Fibroblast of gingiva (primary cell): ENCODE measurements at regions not wholly inside any gene's neighbourhood (a gene's known extent, or its start where the extent isn't known, plus 50 kb on each side); places are given as distances from the start of the nearest gene placed in this dataset.
A peak's percentile ranks its signal among the peaks of the same experiment; 100 is the strongest.
"Not testable (repeated sequence)": the region's sequence is repeated elsewhere in the genome, so short reads cannot be mapped to it uniquely, and the experiment has no call there.

Experiments used
- DNase-seq: peaks from one replicate; pipeline ENCODE4 v3.0.0-alpha.2; 2011; ENCODE audit warnings: low read depth

DNA sequence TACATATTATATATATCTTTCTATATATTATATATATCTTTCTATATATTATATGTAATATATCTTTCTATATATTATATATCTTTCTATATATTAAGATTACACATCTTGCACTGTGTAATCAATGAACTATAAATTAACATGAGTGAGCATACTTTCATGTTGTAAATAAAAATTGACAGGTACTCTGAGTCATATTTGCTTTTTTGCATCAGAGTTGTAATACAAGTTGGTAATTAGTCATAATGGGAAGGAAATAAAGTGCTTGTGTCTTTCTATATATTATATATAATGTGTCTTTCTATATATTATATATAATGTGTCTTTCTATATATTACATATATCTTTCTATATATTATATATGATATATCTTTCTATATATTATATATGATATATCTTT lies 172.5 kb upstream of the MAGI2 start:
- DNase-seq, result not testable (repeated sequence)

DNA sequence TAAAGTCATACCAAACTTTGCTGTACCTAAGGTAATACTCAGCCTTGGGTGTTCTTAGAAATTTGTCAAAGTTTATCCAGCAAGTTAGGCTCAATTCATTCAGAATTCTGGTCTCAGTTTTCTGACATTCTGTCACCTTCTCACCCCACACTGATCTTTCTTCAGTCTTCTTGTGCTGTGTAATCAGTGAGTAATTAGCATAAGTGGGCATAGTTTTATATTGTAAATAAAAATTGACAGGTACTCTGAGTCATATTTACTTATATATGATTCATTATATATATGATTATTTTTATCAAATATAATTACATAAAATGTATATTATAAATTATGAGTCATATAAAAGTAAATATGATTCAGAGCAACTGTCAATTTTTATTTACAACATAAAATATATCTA lies 170.9 kb upstream of the MAGI2 start:
- no peak for DNase-seq

DNA sequence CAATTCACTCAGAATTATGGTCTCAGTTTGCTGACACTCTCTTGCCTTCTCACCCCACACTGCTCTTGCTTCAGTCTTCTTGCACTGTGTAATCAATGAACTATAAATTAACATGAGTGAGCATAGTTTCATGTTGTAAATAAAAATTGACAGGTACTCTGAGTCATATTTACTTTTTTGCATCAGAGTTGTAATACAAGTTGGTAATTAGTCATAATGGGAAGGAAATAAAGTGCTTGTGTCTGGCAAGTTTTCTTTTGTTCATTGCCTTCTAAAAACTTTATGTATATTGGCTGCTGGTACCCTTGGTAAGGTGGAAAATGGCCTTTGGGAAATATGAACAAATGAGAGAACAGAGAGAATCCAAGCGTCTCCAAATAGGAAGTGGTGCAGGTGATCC lies 169.3 kb upstream of the MAGI2 start:
- DNase-seq, result no peak

DNA sequence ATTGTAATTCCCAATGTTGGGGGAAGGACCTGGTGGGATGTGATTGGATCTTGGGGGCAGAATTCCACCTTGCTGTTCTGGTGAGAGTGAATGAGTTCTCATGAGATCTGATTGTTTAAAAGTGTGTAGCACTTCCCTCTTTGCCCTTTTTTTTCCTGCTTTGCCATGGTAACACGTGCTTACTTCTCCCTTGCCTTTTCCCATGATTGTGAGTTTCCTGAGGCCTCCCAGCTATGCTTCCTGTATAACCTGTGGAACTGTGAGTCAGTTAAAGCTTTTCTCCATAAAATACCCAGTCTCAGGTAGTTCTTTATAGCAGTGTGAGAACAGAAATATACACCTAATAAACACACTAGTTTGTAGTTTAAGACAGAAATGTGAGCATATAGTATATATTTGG lies 166.8 kb upstream of the MAGI2 start:
- no peak for DNase-seq

DNA sequence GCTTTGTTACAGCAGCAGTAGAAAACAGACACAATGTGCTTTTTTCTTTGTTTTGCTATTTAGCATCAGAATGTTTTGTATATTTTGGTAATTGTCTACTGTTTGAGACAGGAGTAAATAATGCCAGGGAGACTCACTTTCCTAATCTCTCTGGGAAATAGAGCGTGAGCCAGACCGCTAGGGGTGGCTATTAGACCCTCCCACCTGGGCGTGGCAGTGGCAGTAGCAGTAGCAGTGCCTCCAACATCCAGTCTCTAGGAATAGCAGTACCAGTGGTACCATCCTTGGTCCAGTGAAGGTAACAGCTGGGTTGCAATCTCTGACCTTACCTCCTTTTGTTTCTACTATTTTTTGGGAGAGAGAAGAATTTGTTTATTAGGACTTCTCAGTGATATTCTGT lies 165.7 kb upstream of the MAGI2 start:
- no peak for DNase-seq

DNA sequence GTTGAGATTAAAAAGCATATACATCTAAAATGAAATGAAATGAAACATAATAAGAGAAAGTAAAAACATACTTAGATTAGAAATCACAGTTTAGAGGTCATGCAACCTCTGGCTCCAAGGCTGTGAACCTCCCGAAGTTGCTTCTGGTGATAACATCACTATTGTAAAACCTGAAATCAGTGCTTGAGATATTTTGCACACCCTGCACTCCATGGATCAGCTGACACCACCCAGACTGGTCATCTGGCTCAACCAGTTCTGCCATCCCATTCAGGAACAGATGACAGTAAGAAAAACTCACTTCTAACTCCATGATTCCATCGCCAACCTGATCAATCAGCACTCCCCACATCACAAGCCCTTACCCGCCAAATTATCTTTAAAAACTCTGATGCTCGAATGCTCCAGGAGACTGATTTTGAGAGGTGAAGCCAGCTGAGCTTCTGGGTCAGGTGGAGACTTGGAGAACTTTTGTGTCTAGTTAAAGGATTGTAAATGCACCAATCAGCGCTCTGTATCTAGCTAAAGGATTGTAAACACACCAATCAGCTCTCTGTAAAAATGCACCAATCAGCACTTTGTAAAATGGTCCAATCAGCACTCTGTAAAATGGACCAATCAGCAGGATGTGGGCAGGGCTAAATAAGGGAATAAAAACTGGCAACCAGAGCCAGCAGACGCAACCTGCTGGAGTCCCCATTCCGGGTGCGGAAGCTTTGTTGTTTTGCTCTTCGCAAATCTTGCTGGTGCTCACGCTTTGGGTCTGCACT lies 162.6 kb upstream of the MAGI2 start:
- DNase-seq, result no peak

DNA sequence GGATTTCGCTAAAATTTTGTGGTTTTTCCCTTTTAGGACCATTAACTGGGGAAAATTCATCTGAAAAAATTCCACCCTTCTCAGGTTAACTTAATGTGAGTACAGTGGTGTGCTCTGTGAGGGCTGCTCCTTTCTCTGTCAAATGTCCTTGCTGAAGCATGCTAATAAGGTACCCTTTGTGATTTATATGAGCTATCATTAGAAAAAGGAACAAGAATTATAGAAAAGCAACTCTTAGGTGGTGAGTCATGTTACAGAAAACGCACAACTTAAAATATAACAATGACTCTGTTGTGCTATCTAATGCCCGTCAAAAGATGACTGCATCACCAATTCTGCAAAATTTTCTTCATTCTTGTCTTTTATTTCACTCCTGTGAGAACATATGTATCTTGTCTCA lies 162.0 kb upstream of the MAGI2 start:
- DNase-seq, result no peak

DNA sequence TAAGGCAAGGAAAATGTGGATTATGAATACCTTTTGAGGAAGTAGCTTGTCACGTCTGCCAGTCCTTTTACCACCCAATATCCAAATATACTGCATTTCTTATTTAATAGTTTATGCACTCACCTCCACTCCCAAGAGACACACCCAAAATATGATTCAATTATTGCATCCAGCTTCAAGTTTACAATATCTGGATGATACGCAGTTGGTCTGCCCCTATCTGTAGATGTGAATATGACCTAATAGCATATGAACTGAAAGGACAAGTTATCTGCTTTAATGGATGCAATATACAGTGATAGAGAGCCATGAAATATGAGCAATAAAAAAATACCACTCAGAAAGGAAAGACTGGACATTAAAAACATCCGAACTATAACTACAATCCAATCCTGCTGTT lies 159.4 kb upstream of the MAGI2 start:
- no peak for DNase-seq

DNA sequence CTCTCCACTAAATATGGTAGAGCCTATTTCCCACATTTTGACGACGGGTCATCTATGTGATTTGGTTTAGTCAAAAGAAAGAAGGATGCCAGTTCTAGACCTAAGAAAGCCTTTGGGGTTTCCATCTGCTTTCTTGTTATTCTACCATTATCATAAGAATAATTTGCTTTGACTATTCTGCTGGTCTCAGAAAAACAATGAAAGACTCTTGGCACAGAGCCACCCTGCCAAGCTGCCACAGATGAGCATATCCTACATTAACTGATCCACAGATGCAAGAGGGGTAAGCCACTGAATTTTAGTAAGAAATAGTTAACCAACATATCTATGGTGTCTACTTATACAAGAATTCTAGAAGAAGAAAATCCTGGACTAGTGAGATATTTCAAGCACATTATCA lies 158.6 kb upstream of the MAGI2 start:
- DNase-seq, result no peak

DNA sequence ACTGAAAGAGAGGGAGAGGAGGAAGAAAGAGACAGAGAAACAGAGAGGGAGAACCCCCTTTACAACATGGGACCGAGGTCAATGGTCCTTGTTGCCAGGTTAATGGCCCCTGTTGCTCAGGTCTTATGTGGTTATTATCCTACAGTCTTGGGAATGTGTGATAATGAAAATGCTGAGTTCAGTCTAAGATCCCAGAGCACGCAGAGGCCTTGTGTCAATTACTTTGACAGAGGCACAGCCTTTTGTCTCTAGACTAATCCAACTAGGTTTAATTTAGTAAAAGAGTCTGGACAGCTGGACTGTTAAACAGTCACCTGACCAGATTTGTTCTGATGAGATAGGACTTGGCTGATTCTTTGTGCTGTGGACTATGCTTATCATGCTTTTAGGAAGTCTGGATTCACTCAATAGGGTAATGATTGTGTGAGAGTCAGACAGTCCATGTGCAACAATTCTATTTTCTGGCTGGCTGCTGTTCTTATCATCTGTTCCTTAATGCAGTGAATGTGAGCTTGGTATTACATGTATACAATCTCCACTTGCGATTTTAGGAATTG lies 157.4 kb upstream of the MAGI2 start:
- DNase-seq, result no peak

DNA sequence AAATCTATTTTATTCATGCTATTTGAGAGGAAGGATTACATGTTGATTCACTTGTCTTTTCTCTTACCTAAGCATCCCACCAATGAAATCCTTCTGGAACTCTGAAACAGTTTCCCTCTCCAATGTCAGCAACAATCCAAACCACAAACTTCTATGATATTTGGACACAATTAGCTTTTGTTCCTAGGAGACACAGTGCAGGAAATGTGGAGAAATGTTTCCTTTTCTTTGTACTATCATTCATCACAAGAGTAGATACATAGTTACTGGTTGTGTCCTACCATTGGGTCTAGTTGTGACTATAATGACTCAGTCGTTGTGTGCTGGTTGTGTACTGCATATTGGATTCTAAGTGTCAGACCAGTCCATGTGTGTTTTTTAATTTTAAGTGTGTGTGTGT lies 156.8 kb upstream of the MAGI2 start:
- DNase-seq, result peak; percentile 51

DNA sequence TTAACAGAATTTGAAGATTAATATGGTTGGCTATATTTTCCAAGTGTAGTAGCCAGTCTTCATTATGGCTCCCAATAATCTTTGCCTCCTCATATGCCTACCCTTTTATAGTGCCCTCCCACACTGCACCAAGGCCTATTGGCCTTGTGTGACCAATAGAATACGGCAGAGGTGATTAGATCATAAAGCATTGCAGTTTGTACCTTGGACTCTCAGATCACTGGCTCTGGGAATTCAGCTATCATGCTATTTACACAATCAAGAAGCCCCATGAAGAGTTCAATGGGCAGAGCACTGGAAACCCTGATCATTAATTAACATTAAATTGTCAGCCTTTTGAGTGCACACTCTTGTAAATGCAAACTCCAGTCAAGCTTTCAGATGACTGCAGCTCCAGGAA lies 154.5 kb upstream of the MAGI2 start:
- DNase-seq, result no peak

DNA sequence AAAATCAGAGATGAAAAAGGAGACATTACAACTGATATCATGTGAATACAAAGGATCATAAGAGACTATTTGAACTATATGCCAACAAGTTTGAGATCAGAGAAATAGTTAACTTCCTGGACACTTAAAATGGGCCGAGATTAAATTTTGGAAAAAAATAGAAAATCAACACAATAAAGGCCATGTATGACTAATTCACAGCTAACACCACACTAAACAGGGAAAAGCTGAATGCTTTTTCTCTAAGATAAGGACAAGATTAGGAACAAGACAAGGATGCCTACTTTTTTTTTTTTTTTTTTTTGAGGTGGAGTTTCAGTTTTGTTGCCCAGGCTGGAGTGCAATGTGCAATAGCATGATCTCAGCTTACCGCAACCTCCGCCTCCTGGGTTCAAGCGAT lies 151.4 kb upstream of the MAGI2 start:
- DNase-seq, result no peak

DNA sequence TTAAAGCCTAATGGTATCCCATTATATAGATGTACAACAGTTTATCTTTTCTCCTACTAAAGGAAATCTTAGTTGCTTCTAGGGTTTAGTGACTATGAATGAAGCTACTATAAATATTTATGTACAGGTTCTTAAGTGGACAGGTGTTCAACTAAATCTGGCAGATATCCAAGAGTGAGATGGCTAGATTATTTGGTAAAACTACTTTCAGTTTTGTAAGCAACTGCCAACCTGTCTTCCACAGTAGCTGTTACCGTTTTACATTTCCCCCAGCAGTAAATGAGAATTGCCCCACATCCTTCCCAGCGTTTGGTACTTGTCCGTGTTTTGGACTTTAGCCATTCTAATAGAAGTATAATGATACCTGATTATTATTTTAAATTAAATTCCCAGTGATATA lies 144.9 kb upstream of the MAGI2 start:
- DNase-seq, result no peak

DNA sequence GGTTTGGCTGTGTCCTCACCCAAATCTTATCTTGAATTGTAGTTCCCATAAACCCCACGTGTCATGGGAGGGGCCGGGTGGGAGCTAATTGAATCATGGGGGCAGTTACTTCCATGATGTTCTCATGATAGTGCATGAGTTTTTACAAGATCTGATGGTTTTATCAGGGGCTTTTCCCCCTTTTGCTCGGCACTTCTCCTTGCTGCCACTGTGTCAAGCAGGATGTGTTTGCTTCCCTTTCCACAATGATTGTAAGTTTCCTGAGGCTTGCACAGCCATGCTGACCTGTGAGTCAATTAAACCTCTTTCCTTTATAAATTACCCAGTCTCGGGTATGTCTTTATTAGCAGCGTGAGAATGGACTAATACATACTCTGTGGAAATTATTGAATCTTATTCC lies 141.2 kb upstream of the MAGI2 start:
- not testable (repeated sequence) for DNase-seq

DNA sequence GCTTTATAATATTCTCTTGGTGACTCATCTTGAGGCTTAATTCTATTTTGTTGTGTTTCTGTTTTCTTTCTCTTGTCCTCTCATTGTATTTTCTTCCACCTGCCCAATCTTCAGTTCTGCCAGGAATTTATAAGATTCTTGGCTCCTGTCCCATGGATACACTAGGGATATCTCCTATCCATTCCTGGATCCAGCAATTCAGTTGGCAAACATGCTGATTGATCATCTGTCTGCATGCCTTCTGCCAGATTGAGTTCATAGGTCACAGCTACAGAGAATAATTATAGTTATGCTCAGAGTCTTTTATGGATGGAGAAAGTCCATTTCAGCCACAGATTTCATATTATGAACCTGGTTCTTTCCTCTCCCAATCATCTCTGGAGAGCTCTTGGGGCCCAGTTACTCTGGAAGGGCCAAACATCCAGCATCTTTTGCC lies 140.4 kb upstream of the MAGI2 start:
- DNase-seq, result no peak

DNA sequence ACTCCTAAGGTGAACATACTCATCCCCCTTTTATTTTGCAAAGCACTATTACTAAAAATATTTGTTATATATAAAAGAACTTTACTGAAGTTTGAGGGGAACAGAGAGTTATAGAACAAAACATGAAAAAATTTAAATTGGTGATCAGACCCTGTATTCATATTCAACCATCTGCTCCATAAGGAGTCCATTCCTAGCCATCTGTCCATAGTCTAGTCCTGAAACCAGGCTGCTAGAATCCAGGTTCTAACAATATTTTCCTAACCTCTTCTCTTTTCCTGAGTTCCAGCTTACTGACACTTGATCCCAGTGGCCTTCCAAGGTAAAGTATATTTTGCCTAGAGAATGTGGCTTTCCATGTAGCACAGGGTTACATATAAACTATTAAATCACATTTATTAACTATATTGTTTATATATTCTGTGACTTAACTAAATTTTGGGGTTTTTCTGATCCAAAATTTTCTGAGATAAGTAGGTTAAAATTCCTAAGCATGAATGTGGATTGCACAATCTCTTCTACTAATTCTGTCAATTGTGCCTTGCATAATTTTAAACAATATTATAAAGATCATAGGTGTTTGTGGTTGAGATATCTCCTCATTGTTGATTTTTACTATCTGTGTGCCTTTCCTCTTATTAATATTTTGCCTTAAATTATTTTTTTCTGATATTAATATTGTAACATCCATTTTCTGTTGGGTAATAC lies 137.6 kb upstream of the MAGI2 start:
- no peak for DNase-seq

DNA sequence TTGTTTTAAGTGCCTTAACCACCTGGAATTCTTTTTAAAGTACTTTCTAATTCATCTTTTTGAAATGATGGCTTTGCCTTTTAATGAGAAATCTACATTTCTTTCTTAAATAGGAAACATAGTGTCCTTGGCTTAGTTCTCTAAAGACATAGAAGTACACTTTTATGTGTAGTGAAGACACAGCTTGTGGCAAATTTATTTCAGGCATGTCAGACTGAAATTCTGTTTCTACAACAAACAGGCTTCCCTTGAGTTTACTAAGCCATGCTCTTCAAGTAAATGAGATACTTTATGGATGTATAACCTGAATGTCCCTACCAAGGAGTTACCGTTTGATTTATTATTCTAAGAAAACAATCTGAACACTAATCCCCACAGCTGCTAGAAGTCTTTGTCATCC lies 136.9 kb upstream of the MAGI2 start:
- DNase-seq, result no peak

DNA sequence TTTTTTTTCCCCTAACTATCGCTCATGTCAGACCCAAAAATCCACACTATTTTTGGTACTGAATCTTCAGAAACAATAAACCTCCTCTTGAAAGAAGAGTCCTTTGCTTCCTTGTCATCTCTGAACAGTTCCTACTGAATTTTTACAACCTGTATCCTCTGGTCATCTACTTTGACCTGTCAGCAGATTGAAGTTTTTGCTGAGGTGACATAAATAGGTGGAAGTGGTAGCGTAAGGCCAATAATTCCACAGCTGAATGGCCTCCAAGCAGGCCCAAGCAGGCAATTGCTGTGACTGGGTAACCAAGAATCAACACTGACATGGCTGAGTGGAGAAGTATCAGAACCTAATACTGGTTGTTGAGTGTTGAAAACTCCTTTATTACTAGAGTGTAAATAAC lies 117.4 kb upstream of the MAGI2 start:
- no peak for DNase-seq

DNA sequence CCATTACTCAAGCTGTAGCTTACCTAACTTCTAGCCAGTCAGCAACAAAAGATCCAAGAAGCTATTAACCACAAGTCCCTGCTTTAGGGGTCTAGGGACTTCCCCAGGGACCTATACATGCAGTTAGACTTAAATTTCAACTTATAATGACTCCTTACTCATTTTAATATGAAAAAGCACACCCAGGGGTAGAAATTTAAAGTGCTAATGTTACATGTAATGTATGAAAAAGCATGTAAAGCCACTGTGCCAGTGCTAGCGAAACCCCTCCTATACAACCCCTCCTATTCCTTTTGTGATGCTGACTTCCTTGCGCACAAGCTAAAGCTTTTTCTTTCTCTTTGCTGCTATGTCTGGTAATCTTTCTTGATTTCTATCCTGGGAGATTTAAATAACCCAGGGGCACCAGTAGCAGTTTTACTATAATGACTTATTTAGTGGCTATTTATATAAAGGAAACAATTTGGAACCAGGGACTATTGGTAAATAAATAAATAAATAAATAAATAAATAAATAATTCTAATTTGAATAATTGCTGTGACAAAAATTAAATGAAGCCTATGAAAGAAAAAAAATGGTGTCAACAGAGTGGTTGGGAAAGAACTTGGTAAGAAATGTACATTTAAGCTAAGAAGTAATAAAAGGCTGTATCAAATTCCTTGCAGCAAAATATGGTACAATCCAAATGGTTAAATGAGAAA lies 110.5 kb upstream of the MAGI2 start:
- DNase-seq, result no peak

DNA sequence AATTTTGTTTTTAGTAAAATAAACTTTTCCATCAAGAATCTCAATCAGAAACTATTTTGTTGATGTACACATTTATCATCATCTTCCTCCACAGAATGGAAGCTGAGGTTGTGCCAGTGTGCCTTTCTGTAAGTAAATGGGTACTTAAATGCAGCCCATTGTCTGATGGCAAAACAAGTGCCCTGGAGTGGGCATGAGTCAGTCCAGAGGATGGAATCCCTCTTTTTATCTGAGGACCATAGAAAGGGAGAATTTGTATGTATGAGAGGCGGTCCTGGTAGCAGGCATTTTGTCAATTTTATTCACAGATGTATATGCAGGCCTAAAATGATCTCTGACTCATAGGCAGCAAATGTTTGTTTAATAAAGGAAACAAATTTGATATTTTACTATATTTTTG lies 102.1 kb upstream of the MAGI2 start:
- DNase-seq, result no peak

DNA sequence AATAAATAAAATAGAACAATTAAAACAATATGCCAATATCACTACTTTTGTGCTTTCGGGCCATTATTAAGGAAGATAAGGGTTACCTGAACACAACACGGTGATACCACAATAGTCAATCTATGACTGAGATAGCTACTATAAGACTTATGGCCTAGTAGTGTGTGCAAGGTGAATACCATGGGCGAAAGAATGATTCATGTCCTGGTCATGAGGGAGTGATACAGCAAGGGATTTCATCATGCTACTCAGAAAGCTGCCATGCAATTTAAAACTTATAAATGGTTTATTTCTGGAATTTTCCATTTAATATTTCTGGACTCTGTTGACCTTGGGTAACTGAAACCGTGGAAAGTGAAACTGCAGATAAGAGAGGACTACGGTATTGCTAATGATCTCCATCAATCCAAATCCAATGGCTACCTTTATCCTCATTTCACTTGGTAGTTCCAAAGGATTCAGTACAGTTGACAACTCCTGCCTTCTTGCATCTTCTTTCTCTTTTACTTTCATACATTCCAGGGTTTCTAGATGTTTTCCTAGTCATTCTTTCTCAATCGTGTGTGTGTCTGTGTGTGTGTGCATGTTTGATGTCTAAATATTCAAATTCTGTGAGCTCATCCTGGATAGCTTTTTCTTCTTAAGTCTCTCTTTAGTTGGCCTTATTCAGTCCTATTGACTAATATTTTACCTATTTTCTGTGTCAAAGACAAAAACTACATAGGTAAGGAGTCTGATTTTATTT lies 100.5 kb upstream of the MAGI2 start:
- DNase-seq, result peak; percentile 55
